GM21786 (cell line): ENCODE measurements at regions not wholly inside any gene's neighbourhood (a gene's known extent, or its start where the extent isn't known, plus 50 kb on each side); places are given as distances from the start of the nearest gene placed in this dataset.
"Not testable (repeated sequence)": the region's sequence is repeated elsewhere in the genome, so short reads cannot be mapped to it uniquely, and the experiment has no call there.

Source experiments
- ATAC-seq: cut with Tn5 transposase; IDR thresholded peaks from one replicate; pipeline ENCODE4 v1.9.1; 2021; ENCODE audit not compliant: unreplicated experiment

GRCh38 chr1:192418552-192419285 lies 101.9 kb downstream of the RGS21 start:
- no peak for ATAC-seq

- ATAC-seq: no peak
Observed at GRCh38 chr1:192430644-192431043, 113.9 kb downstream of the RGS21 start.

- no peak for ATAC-seq
Observed at GRCh38 chr1:192435704-192436103, 118.9 kb downstream of the RGS21 start.

- no peak for ATAC-seq
Observed at GRCh38 chr1:192436441-192437078, 119.8 kb downstream of the RGS21 start.

- ATAC-seq: no peak
Observed at GRCh38 chr1:192438737-192439136, 121.9 kb downstream of the RGS21 start.

DNA sequence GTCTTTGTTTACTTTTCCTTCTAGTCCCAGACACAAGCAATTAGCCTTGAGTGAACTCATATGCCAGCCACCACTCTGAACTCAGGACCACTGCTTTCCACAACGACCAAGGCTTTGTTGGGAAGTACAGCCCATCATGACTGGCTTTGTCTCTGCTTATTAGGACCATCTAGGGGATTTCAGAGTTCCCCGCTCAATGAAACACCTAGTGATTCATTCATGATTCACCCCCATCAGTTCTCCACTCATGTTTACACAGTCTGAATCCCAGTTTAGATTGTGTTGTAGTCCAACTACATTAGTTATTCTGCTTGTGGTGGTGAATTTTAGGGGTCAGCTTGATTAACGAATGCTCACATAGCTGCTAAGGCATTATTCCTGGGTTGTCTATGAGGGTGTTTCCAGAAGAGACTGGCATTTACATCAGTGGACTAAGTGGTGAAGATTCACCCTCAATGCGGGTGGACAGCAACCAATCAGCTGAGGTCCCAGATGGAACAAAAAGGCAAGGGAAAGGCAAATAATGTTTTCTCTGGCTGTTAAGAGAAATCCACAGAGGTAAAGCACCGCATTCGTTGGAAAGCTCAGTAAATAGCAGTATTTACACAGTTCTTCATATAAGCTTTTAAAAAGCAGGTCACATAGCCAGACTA lies 122.7 kb downstream of the RGS21 start:
- no peak for ATAC-seq

DNA sequence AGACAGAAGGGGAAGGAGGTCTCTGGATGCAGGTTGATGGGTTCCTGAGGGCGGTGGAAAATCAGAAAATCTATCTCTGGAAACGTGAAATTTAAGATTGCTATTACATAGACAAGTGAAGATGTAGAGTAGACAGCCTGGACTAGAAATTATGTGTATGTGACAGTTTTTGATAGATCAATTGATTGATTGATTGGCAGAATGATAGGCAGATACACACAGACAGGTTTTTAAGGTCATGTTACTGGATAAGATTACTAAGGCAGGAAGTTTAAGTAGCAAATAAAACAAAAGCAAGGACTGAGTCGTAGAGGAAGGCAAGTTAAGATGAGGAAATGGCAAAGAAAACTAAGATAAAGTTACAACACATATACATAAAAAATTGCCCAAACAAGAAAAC lies 124.7 kb downstream of the RGS21 start:
- ATAC-seq: no peak

DNA sequence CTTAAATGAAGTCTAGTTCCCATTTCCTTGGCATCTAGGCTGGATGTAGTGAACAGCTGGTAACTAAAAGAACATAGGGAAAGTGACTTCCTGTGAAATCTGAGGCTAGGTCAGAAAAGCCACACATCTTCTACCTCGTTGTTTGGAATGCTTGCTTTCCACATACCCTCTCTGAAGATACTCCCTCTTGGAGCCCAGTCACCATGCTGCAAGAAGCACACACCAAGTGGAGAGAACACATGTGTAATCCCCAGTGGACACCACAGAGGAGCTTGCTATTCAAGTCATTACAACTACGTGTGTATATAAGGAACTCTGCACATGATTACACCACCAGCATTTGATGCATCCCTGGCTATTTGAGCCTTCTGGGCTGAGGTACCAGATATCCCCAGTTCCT lies 125.9 kb downstream of the RGS21 start:
- ATAC-seq: no peak

- no peak for ATAC-seq
Observed at GRCh38 chr1:192443616-192444015, 126.8 kb downstream of the RGS21 start.

DNA sequence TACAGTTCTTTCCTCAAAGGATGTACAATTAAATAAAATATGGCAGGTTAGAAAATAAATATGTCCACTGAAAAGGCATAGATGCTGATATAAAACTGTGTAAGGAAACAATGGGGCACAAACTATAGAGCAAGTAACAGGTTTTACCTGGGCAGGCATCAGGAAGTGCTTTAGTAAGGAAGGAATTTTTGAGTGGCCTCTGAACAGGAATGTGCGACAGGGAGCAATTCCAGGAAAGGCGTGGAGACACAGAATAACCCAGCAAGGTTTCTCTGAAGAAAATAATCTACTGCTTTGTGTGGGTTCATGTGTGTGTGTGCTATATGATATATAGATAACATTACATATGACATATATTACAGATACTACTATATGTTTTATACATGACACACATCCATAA lies 128.4 kb downstream of the RGS21 start:
- ATAC-seq: no peak

- peak; percentile 58 for ATAC-seq
Observed at GRCh38 chr1:192445839-192446489, 129.2 kb downstream of the RGS21 start.

GRCh38 chr1:192448026-192448578 lies 127.5 kb upstream of the RGS1 start:
- no peak for ATAC-seq

- ATAC-seq: no peak
Observed at GRCh38 chr1:192453360-192453992, 122.1 kb upstream of the RGS1 start.

DNA sequence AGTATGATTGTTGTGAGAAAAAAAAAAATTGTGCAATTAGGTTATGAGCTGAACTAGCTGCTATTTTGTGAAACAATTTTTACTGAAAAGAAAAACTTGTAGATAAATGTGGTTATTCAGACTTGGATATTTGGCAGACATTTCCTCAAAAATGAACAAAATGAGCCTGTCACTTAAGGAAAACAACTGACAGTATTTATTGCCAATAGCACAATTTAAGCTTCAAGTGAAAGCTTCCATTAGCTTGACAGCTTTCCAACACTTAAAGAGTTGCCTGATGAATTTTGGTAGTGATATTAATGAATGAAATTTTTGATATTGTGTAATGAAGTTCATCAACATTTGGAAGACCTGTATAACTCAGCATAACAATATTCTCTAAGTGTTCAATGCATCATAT lies 116.1 kb upstream of the RGS1 start:
- no peak for ATAC-seq

DNA sequence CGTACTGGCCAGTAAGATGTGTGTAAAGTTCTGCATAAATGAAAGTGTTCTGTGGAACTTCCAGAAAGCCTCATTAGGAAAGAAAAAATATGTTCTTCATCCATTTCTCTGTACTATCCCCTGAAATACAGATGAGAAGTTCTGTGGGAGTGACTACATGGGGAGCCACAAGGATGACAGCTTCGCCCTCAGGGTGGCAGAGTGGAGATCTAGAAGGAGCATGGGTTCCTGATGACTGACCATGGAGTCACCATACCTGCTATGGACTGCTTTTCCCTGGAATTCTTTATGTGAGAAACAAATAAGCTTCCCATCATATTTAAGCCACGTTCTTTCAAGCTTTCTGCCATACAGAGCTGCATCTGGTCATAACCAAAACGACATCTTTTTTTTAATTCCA lies 113.9 kb upstream of the RGS1 start:
- no peak for ATAC-seq

- ATAC-seq: no peak
Observed at GRCh38 chr1:192462616-192463015, 113.0 kb upstream of the RGS1 start.

DNA sequence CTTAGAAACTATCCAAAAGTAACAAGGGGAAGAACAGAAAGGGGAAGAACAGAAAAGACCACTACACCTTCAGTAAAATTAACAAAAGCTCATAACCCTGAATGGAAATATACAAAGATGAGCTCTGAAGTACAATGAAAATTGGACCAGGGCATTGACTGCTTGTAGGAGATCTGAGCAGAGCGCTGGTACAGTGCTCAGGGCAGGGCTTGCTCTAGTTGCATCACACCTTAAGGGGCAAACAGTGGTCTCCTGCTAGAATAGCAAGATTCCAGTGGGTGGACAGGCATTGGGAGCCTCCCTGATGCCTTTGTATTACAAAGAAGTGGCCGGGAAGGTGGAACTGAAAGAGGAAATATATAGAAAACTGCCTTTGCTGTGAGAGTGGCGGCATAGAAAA lies 111.9 kb upstream of the RGS1 start:
- ATAC-seq: no peak

GRCh38 chr1:192465221-192465620 lies 110.4 kb upstream of the RGS1 start:
- ATAC-seq: not testable (repeated sequence)

- no peak for ATAC-seq
Observed at GRCh38 chr1:192474080-192474683, 101.4 kb upstream of the RGS1 start.

GRCh38 chr1:192475329-192475728 lies 100.2 kb upstream of the RGS1 start:
- no peak for ATAC-seq

DNA sequence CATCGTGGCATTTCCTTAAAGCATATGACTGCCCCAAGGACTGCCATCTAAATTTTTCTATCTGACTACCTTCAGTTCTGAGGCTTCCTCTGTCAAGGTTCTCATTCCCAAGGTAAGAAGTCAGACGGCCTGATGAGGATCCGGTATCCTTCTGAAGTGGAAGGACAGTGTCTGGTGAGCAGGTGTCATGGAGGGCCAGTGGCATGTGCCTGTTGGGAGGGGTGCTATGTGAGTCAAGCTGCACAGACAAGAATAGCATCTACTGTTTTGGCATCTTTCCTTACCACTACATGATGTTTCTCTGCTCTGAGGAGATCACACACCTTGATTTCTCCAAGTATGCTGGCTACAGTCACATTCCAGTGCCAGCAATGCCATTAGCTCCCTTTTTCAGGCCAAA lies 99.6 kb upstream of the RGS1 start:
- ATAC-seq: no peak
